Fibroblast of villous mesenchyme (primary cell): ENCODE measurements at regions not wholly inside any gene's neighbourhood (a gene's known extent, or its start where the extent isn't known, plus 50 kb on each side); places are given as distances from the start of the nearest gene placed in this dataset.

Source experiments
- DNase-seq: peaks from one replicate; pipeline ENCODE4 v3.0.0-alpha.2; 2010; ENCODE audit warnings: low read depth
- H3K4me3 ChIP-seq: 2 replicates; pipeline ENCODE4 v1.5.1; 2011; ENCODE audit warnings: low read depth, mild to moderate bottlenecking, low read length
- TF ChIP-seq, protein P1 (sequence below): IDR thresholded peaks from 2 replicates; pipeline ENCODE4 v1.5.1; 2012; ENCODE audit warnings: low read depth, mild to moderate bottlenecking, low read length; ENCODE audit not compliant: insufficient read depth

DNA sequence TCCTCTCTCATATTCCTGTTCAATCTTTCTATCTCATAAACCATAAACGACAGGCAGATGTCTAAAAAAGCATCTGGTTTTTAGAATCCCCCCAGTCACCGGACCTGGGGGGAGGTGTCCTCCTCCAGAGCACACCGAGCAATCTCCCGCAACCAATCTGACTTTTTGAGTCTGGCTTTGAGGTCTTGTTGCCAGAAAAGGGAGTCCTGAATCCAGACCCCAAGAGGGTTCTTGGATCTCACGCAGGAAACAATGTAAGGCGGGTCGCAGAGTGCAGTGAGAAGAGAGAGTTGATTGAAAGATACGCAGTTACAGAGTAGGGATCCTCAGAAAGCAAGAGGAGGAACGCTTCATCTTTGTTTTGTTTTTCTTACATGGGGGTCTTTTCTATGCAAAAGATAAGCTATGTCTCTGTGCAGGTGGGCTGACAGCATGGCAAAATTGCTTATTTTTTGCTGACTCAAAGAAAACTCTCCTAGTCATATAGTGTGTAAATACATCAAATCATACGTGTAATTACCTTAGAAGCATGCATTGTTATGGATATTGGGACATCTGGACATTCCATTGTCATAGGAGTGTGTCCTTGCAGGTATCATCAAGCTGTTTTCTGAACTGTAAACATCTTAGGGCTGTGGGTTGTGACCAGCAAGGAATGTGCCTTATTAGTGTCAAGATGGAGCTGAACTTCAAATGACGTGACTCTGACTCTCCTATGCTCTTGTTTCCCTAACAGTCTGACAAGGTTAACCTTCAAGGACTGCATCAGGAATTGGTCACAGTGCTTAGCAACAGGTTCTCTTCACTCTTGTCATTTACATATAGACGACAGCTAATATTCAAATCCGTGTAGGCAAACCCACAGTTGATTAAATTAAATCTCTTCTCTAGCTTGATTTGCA lies 159.3 kb upstream of the DAPK1 start:
- no peak for DNase-seq
- H3K4me3 ChIP-seq, result no peak overlapping the region
- TF ChIP-seq, protein P1, sequence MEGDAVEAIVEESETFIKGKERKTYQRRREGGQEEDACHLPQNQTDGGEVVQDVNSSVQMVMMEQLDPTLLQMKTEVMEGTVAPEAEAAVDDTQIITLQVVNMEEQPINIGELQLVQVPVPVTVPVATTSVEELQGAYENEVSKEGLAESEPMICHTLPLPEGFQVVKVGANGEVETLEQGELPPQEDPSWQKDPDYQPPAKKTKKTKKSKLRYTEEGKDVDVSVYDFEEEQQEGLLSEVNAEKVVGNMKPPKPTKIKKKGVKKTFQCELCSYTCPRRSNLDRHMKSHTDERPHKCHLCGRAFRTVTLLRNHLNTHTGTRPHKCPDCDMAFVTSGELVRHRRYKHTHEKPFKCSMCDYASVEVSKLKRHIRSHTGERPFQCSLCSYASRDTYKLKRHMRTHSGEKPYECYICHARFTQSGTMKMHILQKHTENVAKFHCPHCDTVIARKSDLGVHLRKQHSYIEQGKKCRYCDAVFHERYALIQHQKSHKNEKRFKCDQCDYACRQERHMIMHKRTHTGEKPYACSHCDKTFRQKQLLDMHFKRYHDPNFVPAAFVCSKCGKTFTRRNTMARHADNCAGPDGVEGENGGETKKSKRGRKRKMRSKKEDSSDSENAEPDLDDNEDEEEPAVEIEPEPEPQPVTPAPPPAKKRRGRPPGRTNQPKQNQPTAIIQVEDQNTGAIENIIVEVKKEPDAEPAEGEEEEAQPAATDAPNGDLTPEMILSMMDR, result no peak

DNA sequence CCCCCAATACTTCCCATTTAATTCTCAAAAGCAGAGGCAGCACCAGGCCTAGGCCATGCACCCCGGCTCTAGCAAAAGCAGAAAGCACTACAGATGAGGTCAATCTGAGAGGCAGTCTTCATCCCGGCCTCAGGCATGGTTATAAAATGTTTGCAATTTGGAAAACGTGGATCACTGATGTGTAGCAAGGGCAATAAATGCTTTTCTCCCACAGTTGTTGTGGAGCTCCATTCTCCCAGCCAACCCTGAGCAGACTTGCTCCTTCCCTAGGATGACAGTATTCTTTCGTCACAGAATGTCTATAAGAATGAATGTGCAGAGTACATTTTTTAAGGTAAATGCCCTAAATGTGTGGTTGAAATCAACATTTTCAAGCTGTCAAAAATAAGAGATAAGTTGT lies 157.3 kb upstream of the DAPK1 start:
- DNase-seq, result no peak
- TF ChIP-seq, protein P1, result no peak
- no peak overlapping the region for H3K4me3 ChIP-seq

DNA sequence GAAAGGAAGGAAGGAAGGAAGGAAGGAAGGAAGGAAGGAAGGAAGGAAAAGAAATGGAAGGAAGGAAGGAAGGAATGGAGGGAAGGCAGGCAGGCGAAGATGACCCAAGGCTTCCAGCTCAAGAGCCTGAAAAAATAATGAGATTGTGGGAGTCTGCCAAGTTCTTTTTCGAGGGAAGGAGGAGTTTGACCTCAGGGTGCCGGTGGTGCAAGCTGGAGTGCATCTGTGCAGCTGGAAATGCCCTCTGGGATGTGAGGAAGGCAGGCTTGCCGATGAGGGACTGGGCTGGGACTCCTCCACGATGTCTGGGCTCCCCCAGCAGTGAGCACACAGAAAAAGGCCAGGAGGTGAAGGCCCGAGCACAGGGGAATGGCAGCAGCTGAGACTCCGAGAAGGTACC lies 154.9 kb upstream of the DAPK1 start:
- TF ChIP-seq, protein P1, result no peak
- peak; percentile 72 for DNase-seq
- H3K4me3 ChIP-seq, result no peak overlapping the region

DNA sequence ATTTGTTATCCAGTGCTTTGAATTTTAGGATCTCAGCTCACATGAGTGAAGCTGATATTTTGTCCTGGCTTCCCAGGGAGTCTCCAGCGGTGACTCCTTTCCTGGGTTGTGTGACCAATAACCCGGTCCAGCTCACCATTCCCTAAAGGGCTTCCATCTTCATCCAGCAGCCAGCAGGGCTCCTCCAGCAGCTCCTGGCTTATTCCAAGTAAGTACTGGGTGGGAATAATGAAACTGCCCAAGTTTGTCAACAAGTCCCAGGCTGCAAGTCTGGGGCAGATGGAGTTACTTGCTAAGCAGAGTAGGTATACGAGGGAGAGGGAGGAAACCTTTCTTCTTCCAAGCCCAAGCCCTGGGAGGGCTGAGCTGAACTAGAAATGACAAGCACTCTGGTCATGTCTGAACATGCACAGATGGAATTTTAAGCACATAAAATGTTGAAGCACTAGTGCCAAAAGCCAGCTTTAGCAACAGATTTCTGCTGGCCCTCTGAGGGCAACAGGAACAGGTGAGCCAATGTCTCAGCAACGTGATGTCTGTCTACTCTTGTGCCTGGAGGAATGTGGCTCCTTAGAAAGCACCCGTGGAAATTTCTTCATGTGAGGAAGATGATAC lies 153.7 kb upstream of the DAPK1 start:
- no peak for DNase-seq
- TF ChIP-seq, protein P1, result no peak
- no peak overlapping the region for H3K4me3 ChIP-seq

DNA sequence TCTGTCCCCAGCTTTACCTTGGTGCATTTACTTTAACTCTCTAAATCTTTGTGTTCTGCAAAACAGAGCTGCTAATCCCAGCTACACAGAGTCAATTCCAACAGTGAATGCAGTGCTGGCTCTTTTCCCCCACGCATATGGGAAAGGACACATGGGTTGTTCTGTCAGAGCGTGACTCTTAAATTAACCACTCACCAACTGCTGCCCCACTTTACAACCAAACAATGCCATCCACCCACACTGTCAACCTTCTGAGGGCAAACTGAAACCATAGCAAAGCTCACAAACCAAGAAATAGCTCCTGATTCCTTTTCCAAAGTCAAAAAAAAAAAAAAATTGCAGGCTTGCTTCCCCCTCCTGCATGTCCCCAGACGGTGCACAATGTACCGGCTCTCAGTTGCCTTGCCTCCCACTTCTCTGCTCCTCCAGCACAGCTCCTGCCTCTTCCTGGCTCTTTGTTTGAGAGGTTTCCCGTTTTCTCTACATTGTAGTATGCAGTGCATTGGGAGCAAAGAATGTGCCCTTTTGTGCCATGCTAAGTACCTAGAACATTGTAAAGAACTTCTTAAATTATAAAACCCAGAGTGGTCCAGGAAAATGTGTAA lies 151.5 kb upstream of the DAPK1 start:
- H3K4me3 ChIP-seq, result no peak overlapping the region
- DNase-seq, result no peak
- TF ChIP-seq, protein P1, result no peak

DNA sequence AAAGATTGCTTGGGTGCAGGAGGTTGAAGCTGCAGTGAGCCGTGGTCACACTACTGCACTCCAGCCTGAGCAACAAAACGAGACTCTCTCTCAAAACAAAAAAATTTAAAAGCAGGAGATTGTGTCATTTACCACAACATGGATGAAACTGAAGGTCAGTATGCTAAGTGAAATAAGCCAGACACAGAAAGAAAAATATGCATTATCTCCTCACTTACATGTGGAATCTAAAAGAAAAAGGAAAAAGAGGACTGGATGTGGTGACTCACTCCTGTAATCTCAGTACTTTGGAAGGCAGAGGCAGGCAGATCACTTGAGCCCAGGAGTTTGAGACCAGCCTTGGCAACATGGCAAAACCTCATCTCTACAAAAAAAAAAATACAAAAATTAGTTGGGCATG lies 146.8 kb upstream of the DAPK1 start:
- H3K4me3 ChIP-seq, result no peak overlapping the region
- TF ChIP-seq, protein P1, result no peak
- peak; percentile 75 for DNase-seq
